HG03439 (cell line): ENCODE measurements at regions not wholly inside any gene's neighbourhood (a gene's known extent, or its start where the extent isn't known, plus 50 kb on each side); places are given as distances from the start of the nearest gene placed in this dataset.

Experiments used
- ATAC-seq: cut with Tn5 transposase; IDR thresholded peaks from one replicate; pipeline ENCODE4 v1.9.1; 2021; ENCODE audit warnings: mild to moderate bottlenecking, moderate library complexity; ENCODE audit not compliant: unreplicated experiment

GRCh38 chr4:157574606-157575005, 354.1 kb downstream of the GRIA2 start:
- ATAC-seq = no peak

- ATAC-seq = no peak
These were observed 352.4 kb downstream of the GRIA2 start for GRCh38 chr4:157572951-157573350.

- ATAC-seq = no peak
These were observed 351.8 kb downstream of the GRIA2 start for GRCh38 chr4:157572284-157572683.

GRCh38 chr4:157564771-157565170, 344.2 kb downstream of the GRIA2 start:
- no peak for ATAC-seq

GRCh38 chr4:157564218-157564617, 343.7 kb downstream of the GRIA2 start:
- ATAC-seq = no peak

GRCh38 chr4:157558016-157558415, 337.5 kb downstream of the GRIA2 start:
- ATAC-seq = no peak

GRCh38 chr4:157550028-157550427, 329.5 kb downstream of the GRIA2 start:
- no peak for ATAC-seq

- no peak for ATAC-seq
These were observed 307.4 kb downstream of the GRIA2 start for GRCh38 chr4:157527954-157528353.

- no peak for ATAC-seq
These were observed 301.4 kb downstream of the GRIA2 start for GRCh38 chr4:157521906-157522305.

- ATAC-seq = no peak
These were observed 294.2 kb downstream of the GRIA2 start for GRCh38 chr4:157514711-157515110.

- no peak for ATAC-seq
These were observed 288.8 kb downstream of the GRIA2 start for GRCh38 chr4:157509341-157509740.

GRCh38 chr4:157502656-157503055, 282.1 kb downstream of the GRIA2 start:
- no peak for ATAC-seq

GRCh38 chr4:157459785-157460184, 239.3 kb downstream of the GRIA2 start:
- ATAC-seq = no peak

GRCh38 chr4:157447195-157447594, 226.7 kb downstream of the GRIA2 start:
- no peak for ATAC-seq

- no peak for ATAC-seq
These were observed 223.5 kb downstream of the GRIA2 start for GRCh38 chr4:157444014-157444413.

- ATAC-seq = no peak
These were observed 223.0 kb downstream of the GRIA2 start for GRCh38 chr4:157443537-157443936.

GRCh38 chr4:157425897-157426296, 205.4 kb downstream of the GRIA2 start:
- ATAC-seq = no peak

- ATAC-seq = no peak
These were observed 203.0 kb downstream of the GRIA2 start for GRCh38 chr4:157423526-157424020.

- no peak for ATAC-seq
These were observed 200.8 kb downstream of the GRIA2 start for GRCh38 chr4:157421365-157421764.
